HG02642 (cell line): ENCODE measurements at regions not wholly inside any gene's neighbourhood (a gene's known extent, or its start where the extent isn't known, plus 50 kb on each side); places are given as distances from the start of the nearest gene placed in this dataset.
"Not testable (repeated sequence)": the region's sequence is repeated elsewhere in the genome, so short reads cannot be mapped to it uniquely, and the experiment has no call there.

Experiments used
- ATAC-seq: cut with Tn5 transposase; IDR thresholded peaks from one replicate; pipeline ENCODE4 v1.9.1; 2021; ENCODE audit warnings: mild to moderate bottlenecking; ENCODE audit not compliant: unreplicated experiment, poor library complexity

GRCh38 chrX:23458957-23459356 lies 124.3 kb downstream of the PTCHD1 start:
- ATAC-seq, result not testable (repeated sequence)

- no peak for ATAC-seq
Observed at GRCh38 chrX:23465105-23465791, 130.6 kb downstream of the PTCHD1 start.

- no peak for ATAC-seq
Observed at GRCh38 chrX:23465985-23466384, 131.3 kb downstream of the PTCHD1 start.

- ATAC-seq, result no peak
Observed at GRCh38 chrX:23478056-23478455, 143.4 kb downstream of the PTCHD1 start.

- no peak for ATAC-seq
Observed at GRCh38 chrX:23478561-23478960, 143.9 kb downstream of the PTCHD1 start.

- ATAC-seq, result no peak
Observed at GRCh38 chrX:23482561-23482960, 147.9 kb downstream of the PTCHD1 start.

GRCh38 chrX:23483396-23483795 lies 148.7 kb downstream of the PTCHD1 start:
- no peak for ATAC-seq

GRCh38 chrX:23493941-23494374 lies 159.3 kb downstream of the PTCHD1 start:
- ATAC-seq, result peak; percentile 69

GRCh38 chrX:23494741-23495140 lies 160.1 kb downstream of the PTCHD1 start:
- no peak for ATAC-seq

GRCh38 chrX:23497919-23498318 lies 163.3 kb downstream of the PTCHD1 start:
- ATAC-seq, result no peak

GRCh38 chrX:23501974-23502373 lies 165.3 kb upstream of the PRDX4 start:
- no peak for ATAC-seq

- no peak for ATAC-seq
Observed at GRCh38 chrX:23503835-23504539, 163.3 kb upstream of the PRDX4 start.

- ATAC-seq, result no peak
Observed at GRCh38 chrX:23504540-23504884, 162.8 kb upstream of the PRDX4 start.

- no peak for ATAC-seq
Observed at GRCh38 chrX:23504895-23505294, 162.4 kb upstream of the PRDX4 start.

GRCh38 chrX:23505531-23506303 lies 161.6 kb upstream of the PRDX4 start:
- ATAC-seq, result no peak

- no peak for ATAC-seq
Observed at GRCh38 chrX:23509256-23509655, 158.0 kb upstream of the PRDX4 start.

- ATAC-seq, result no peak
Observed at GRCh38 chrX:23511793-23512192, 155.5 kb upstream of the PRDX4 start.

- ATAC-seq, result no peak
Observed at GRCh38 chrX:23513121-23513520, 154.2 kb upstream of the PRDX4 start.

GRCh38 chrX:23514082-23514481 lies 153.2 kb upstream of the PRDX4 start:
- no peak for ATAC-seq

- ATAC-seq, result no peak
Observed at GRCh38 chrX:23515028-23515427, 152.3 kb upstream of the PRDX4 start.

GRCh38 chrX:23523026-23523657 lies 144.2 kb upstream of the PRDX4 start:
- ATAC-seq, result not testable (repeated sequence)
